SK-N-SH (cell line): ENCODE measurements at regions not wholly inside any gene's neighbourhood (a gene's known extent, or its start where the extent isn't known, plus 50 kb on each side); places are given as distances from the start of the nearest gene placed in this dataset.

Source experiments
- CTCF ChIP-seq: fragments of 200-600 bp; sonication (generic); IDR thresholded peaks from 2 replicates; pipeline ENCODE4 v1.6.1; 2017; ENCODE audit warnings: antibody characterized with exemption, mild to moderate bottlenecking, moderate library complexity
- TCF12 ChIP-seq: IDR thresholded peaks from 2 replicates; pipeline ENCODE4 v1.4.0; 2012
- YY1 ChIP-seq: IDR thresholded peaks from 2 replicates; pipeline ENCODE4 v1.4.0; 2012; ENCODE audit warnings: low read depth, mild to moderate bottlenecking

GRCh38 chr2:4695281-4695861, 992.0 kb downstream of the DCDC2C start:
- TF ChIP-seq TCF12 (no peak), YY1 (no peak), CTCF (no peak)
